IMR-90 (cell line): ENCODE measurements at regions not wholly inside any gene's neighbourhood (a gene's known extent, or its start where the extent isn't known, plus 50 kb on each side); places are given as distances from the start of the nearest gene placed in this dataset.

Experiments
- ATAC-seq: fragments of 200-7000 bp; cut with Tn5 transposase; 2 replicates; pipeline ENCODE4 v1.9.1; 2020; ENCODE audit warnings: low read depth, mild to moderate bottlenecking, moderate library complexity
- BruUV-seq: library from RNA; stranded (reverse); fragments of 400-500 nt; replicated peaks from 2 replicates; lab custom pipeline; 2021; lab: Mats Ljungman, UMichigan
- CTCF ChIA-PET: fragments of 300-600 bp; formaldehyde crosslinking; extraction: SDS; loops from one replicate; lab custom pipeline; 2021; ENCODE audit warnings: antibody characterized with exemption; lab: Yijun Ruan, JAX
- POLR2A ChIA-PET: fragments of 300-600 bp; sonication (Branson Sonifier 250); formaldehyde crosslinking; loops from one replicate; lab custom pipeline; 2022; ENCODE audit warnings: antibody characterized with exemption; ENCODE audit not compliant: unreplicated experiment; lab: Charles Lee
- DNase-seq: peaks from one replicate; pipeline ENCODE4 v3.0.0; 2013
- H2AFZ ChIP-seq: replicated peaks from 2 replicates; pipeline ENCODE3; 2013; ENCODE audit warnings: low read length, mild to moderate bottlenecking; ENCODE audit not compliant: poor library complexity
- H2AK5ac ChIP-seq: 2 replicates; pipeline ENCODE4 v1.6.1; 2013; ENCODE audit warnings: low read depth, low read length, inconsistent platforms
- H2AK9ac ChIP-seq: replicated peaks from 2 replicates; pipeline ENCODE3; 2013; ENCODE audit warnings: mild to moderate bottlenecking, low read depth, low read length, moderate library complexity; ENCODE audit not compliant: poor library complexity
- H2BK120ac ChIP-seq: 2 replicates; pipeline ENCODE4 v1.6.1; 2013; ENCODE audit warnings: low read depth, low read length, inconsistent platforms
- H2BK15ac ChIP-seq: 3 replicates; pipeline ENCODE4 v1.6.1; 2013; ENCODE audit warnings: low read depth, low read length, inconsistent platforms
- H2BK20ac ChIP-seq: 2 replicates; pipeline ENCODE4 v1.6.1; 2013; ENCODE audit warnings: low read depth, mild to moderate bottlenecking, inconsistent platforms, low read length, moderate library complexity
- H2BK5ac ChIP-seq: 2 replicates; pipeline ENCODE4 v1.6.1; 2013; ENCODE audit warnings: mild to moderate bottlenecking, low read depth, low read length, inconsistent platforms; ENCODE audit not compliant: poor library complexity, severe bottlenecking
- H3K14ac ChIP-seq: replicated peaks from 2 replicates; pipeline ENCODE4 v1.6.1; 2013; ENCODE audit warnings: low read depth, low read length, inconsistent platforms
- H3K18ac ChIP-seq: 2 replicates; pipeline ENCODE4 v1.6.1; 2013; ENCODE audit warnings: low read depth, low read length, control low read depth
- H3K23ac ChIP-seq: 2 replicates; pipeline ENCODE4 v1.6.1; 2013; ENCODE audit warnings: low read depth, low read length, inconsistent platforms
- H3K27ac ChIP-seq: 2 replicates; pipeline ENCODE4 v1.5.1; 2013; ENCODE audit warnings: mild to moderate bottlenecking, control low read depth, low read length; ENCODE audit not compliant: insufficient read depth
- H3K27me3 ChIP-seq: 2 replicates; pipeline ENCODE4 v1.6.1; 2013; ENCODE audit warnings: low read length; ENCODE audit not compliant: control insufficient read depth, insufficient read depth
- H3K36me3 ChIP-seq: 2 replicates; pipeline ENCODE4 v1.6.1; 2013; ENCODE audit warnings: low read length, mixed read lengths; ENCODE audit not compliant: control insufficient read depth, insufficient read depth
- H3K4ac ChIP-seq: 2 replicates; pipeline ENCODE4 v1.6.1; 2013; ENCODE audit warnings: low read depth, low read length, inconsistent platforms
- H3K4me1 ChIP-seq: 2 replicates; pipeline ENCODE4 v1.6.1; 2013; ENCODE audit warnings: low read length, mixed read lengths; ENCODE audit not compliant: control insufficient read depth, insufficient read depth
- H3K4me2 ChIP-seq: 2 replicates; pipeline ENCODE4 v1.6.1; 2013; ENCODE audit warnings: low read depth, mild to moderate bottlenecking, control low read depth, low read length, moderate library complexity
- H3K4me3 ChIP-seq: 2 replicates; pipeline ENCODE4 v1.5.1; 2013; ENCODE audit warnings: low read depth, mild to moderate bottlenecking, control low read depth, low read length, moderate library complexity; ENCODE audit not compliant: insufficient read depth
- H3K56ac ChIP-seq: 2 replicates; pipeline ENCODE4 v1.6.1; 2013; ENCODE audit warnings: low read length, inconsistent platforms; ENCODE audit not compliant: insufficient read depth; ENCODE audit errors: extremely low read depth
- H3K79me1 ChIP-seq, 2 experiments: 2 replicates each; pipeline ENCODE4 v1.6.1; 2013; ENCODE audit warnings: low read length in 2 of 2, inconsistent platforms in 1 of 2, low read depth in 1 of 2
- H3K9ac ChIP-seq: 2 replicates; pipeline ENCODE4 v1.6.1; 2013; ENCODE audit warnings: low read depth, low read length, control low read depth
- H3K9me1 ChIP-seq: 2 replicates; pipeline ENCODE4 v1.6.1; 2013; ENCODE audit warnings: low read length, inconsistent platforms; ENCODE audit not compliant: insufficient read depth
- H3K9me3 ChIP-seq: 2 replicates; pipeline ENCODE4 v1.6.1; 2013; ENCODE audit warnings: low read length; ENCODE audit not compliant: control insufficient read depth, insufficient read depth
- H4K20me1 ChIP-seq: 2 replicates; pipeline ENCODE4 v1.6.1; 2013; ENCODE audit warnings: low read length, inconsistent platforms; ENCODE audit not compliant: insufficient read depth
- H4K5ac ChIP-seq: 2 replicates; pipeline ENCODE4 v1.6.1; 2013; ENCODE audit warnings: mild to moderate bottlenecking, low read depth, low read length, control low read depth
- H4K8ac ChIP-seq, 2 experiments: 2 replicates each; pipeline ENCODE4 v1.6.1; 2013; ENCODE audit warnings: low read depth in 2 of 2, low read length in 2 of 2, control low read depth in 1 of 2, inconsistent platforms in 1 of 2
- H4K91ac ChIP-seq: 2 replicates; pipeline ENCODE4 v1.6.1; 2013; ENCODE audit warnings: low read depth, low read length, inconsistent platforms; ENCODE audit not compliant: insufficient read depth
- BHLHE40 ChIP-seq: fragments of 150-350 bp; IDR thresholded peaks from 2 replicates; pipeline ENCODE4 v1.6.1; 2016; ENCODE audit warnings: mild to moderate bottlenecking, low read depth, low read length
- CEBPB ChIP-seq: IDR thresholded peaks from 2 replicates; pipeline ENCODE4 v1.6.1; 2012; ENCODE audit warnings: low read depth, low read length, improper control_type of control experiment
- CHD1 ChIP-seq: IDR thresholded peaks from 2 replicates; pipeline ENCODE4 v1.6.1; 2012; ENCODE audit warnings: low read depth, low read length, improper control_type of control experiment
- FOS ChIP-seq: fragments of 150-350 bp; IDR thresholded peaks from 2 replicates; pipeline ENCODE4 v1.6.1; 2016; ENCODE audit warnings: low read depth, low read length
- MAFK ChIP-seq: IDR thresholded peaks from 2 replicates; pipeline ENCODE4 v1.6.1; 2012; ENCODE audit warnings: low read depth, low read length, improper control_type of control experiment
- MAZ ChIP-seq: IDR thresholded peaks from 2 replicates; pipeline ENCODE4 v1.6.1; 2012; ENCODE audit warnings: low read depth, mild to moderate bottlenecking, low read length, improper control_type of control experiment, moderate library complexity, borderline replicate concordance
- MXI1 ChIP-seq: IDR thresholded peaks from 2 replicates; pipeline ENCODE4 v1.6.1; 2012; ENCODE audit warnings: low read depth, mild to moderate bottlenecking, low read length, moderate library complexity, borderline replicate concordance
- NFE2L2 ChIP-seq: fragments of 150-350 bp; IDR thresholded peaks from 2 replicates; pipeline ENCODE4 v1.6.1; 2016; ENCODE audit warnings: low read depth, mild to moderate bottlenecking, low read length
- POLR2A ChIP-seq: IDR thresholded peaks from 2 replicates; pipeline ENCODE4 v1.6.1; 2012; ENCODE audit warnings: mild to moderate bottlenecking, low read depth, low read length
- RAD21 ChIP-seq: IDR thresholded peaks from 2 replicates; pipeline ENCODE4 v1.6.1; 2012; ENCODE audit warnings: low read length, improper control_type of control experiment
- RCOR1 ChIP-seq: IDR thresholded peaks from 2 replicates; pipeline ENCODE4 v1.6.1; 2012; ENCODE audit warnings: mild to moderate bottlenecking, low read length, improper control_type of control experiment; ENCODE audit not compliant: insufficient replicate concordance
- RFX5 ChIP-seq: IDR thresholded peaks from 2 replicates; pipeline ENCODE4 v1.8.0; 2012; ENCODE audit warnings: low read depth, mild to moderate bottlenecking, low read length, moderate library complexity
- SMC3 ChIP-seq: fragments of 150-350 bp; IDR thresholded peaks from 2 replicates; pipeline ENCODE4 v1.6.1; 2016; ENCODE audit warnings: low read depth, mild to moderate bottlenecking, antibody characterized with exemption, low read length, moderate library complexity
- WGBS, 2 experiments: methylation state at CpG; one replicate each; pipeline versions ENCODE4 v1.1.5 to v1.1.7; 2013; ENCODE audit warnings: missing lambda C conversion rate in 2 of 2; ENCODE audit not compliant: insufficient read length in 1 of 2; ENCODE audit errors: extremely low coverage in 2 of 2; 5-methylcytosine and 5-hydroxymethylcytosine counted together
- dilution Hi-C: fragments of 300-500 bp; cut with HindIII; formaldehyde crosslinking; loops from one replicate; pipeline ENCODE4 v1.14.3; 2018; ENCODE audit warnings: low sequenced_read_pairs; ENCODE audit not compliant: unreplicated experiment
- in situ Hi-C: fragments of 300-500 bp; cut with MboI; formaldehyde crosslinking; loops from 3 replicates; pipeline ENCODE4 v1.14.3; 2019; ENCODE audit warnings: low sequenced_read_pairs, inconsistent platforms, mixed read lengths
- intact Hi-C: fragments of 100-400 bp; cut with micrococcal nuclease; formaldehyde crosslinking; loops from 2 replicates; pipeline ENCODE4 v1.10.0; 2022
- TF ChIP-seq, protein P1 (sequence below): fragments of 150-350 bp; IDR thresholded peaks from 2 replicates; pipeline ENCODE4 v1.6.1; 2016; ENCODE audit warnings: low read depth, mild to moderate bottlenecking, low read length, moderate library complexity, borderline replicate concordance
- TF ChIP-seq, protein P2 (sequence below): fragments of 150-350 bp; IDR thresholded peaks from 2 replicates; pipeline ENCODE4 v1.6.1; 2017; ENCODE audit warnings: mild to moderate bottlenecking, antibody characterized with exemption, low read length, low read depth
- TF ChIP-seq, protein P3 (sequence below): conservative IDR thresholded peaks from 2 replicates; pipeline ENCODE4 v1.5.1; 2012; ENCODE audit warnings: mild to moderate bottlenecking, low read depth, low read length, improper control_type of control experiment

DNA sequence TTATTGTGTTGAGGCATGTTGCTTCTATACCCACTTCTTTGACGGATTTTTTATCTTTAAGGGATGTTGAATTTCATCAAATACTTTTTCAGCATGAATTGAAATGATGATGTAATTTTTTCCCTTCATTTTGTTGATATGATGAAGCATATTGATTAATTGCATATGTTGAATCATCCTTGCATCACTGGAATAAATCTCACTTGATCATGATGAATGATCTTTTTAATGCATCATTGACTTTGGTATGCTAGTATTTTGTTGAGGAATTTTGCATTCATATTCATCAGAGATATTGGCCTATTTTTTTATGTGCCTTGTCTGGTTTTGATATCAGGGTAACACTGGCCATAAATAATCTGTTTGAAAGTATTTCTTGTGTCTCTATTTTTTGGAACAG lies 754.7 kb downstream of the KCTD8 start:
- no CpG with 5 or more reads among the region's 1 CpG for WGBS, 2 experiments
- no peak overlapping the region for H3K9ac ChIP-seq
- no peaks in the 10 kb centered on the region for H3K9me1 ChIP-seq
- H4K91ac ChIP-seq: no peak overlapping the region
- H2BK5ac ChIP-seq: no peak overlapping the region
- H2BK20ac ChIP-seq: no peak overlapping the region
- intact Hi-C loops (no loop called here), dilution Hi-C loops (no loop called here), in situ Hi-C loops (no loop called here)
- H3K18ac ChIP-seq: no peak overlapping the region
- H3K14ac ChIP-seq: no peak overlapping the region
- no peak overlapping the region for H4K8ac ChIP-seq
- no peak overlapping the region for H3K23ac ChIP-seq
- H3K36me3 ChIP-seq: no peaks in the 10 kb centered on the region
- no peak overlapping the region for H2BK15ac ChIP-seq
- ATAC-seq (no peak), DNase-seq (no peak)
- no peak overlapping the region for H3K56ac ChIP-seq
- H3K4me3 ChIP-seq: no peak overlapping the region
- ChIA-PET CTCF (no interaction called here), POLR2A (no interaction called here)
- no peak overlapping the region for H3K27ac ChIP-seq
- no peak overlapping the region for H2AK9ac ChIP-seq
- H3K4me2 ChIP-seq: no peak overlapping the region
- TF ChIP-seq MXI1 (no peak), MAZ (no peak), NFE2L2 (no peak), RFX5 (no peak), POLR2A (no peak), RAD21 (no peak), BHLHE40 (no peak), SMC3 (no peak), RCOR1 (no peak), CEBPB (no peak), FOS (no peak), MAFK (no peak), CHD1 (no peak)
- TF ChIP-seq, protein P1, sequence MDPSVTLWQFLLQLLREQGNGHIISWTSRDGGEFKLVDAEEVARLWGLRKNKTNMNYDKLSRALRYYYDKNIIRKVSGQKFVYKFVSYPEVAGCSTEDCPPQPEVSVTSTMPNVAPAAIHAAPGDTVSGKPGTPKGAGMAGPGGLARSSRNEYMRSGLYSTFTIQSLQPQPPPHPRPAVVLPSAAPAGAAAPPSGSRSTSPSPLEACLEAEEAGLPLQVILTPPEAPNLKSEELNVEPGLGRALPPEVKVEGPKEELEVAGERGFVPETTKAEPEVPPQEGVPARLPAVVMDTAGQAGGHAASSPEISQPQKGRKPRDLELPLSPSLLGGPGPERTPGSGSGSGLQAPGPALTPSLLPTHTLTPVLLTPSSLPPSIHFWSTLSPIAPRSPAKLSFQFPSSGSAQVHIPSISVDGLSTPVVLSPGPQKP: no peak
- TF ChIP-seq, protein P2, sequence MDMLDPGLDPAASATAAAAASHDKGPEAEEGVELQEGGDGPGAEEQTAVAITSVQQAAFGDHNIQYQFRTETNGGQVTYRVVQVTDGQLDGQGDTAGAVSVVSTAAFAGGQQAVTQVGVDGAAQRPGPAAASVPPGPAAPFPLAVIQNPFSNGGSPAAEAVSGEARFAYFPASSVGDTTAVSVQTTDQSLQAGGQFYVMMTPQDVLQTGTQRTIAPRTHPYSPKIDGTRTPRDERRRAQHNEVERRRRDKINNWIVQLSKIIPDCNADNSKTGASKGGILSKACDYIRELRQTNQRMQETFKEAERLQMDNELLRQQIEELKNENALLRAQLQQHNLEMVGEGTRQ: no peak
- TF ChIP-seq, protein P3, sequence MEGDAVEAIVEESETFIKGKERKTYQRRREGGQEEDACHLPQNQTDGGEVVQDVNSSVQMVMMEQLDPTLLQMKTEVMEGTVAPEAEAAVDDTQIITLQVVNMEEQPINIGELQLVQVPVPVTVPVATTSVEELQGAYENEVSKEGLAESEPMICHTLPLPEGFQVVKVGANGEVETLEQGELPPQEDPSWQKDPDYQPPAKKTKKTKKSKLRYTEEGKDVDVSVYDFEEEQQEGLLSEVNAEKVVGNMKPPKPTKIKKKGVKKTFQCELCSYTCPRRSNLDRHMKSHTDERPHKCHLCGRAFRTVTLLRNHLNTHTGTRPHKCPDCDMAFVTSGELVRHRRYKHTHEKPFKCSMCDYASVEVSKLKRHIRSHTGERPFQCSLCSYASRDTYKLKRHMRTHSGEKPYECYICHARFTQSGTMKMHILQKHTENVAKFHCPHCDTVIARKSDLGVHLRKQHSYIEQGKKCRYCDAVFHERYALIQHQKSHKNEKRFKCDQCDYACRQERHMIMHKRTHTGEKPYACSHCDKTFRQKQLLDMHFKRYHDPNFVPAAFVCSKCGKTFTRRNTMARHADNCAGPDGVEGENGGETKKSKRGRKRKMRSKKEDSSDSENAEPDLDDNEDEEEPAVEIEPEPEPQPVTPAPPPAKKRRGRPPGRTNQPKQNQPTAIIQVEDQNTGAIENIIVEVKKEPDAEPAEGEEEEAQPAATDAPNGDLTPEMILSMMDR: no peak
- no peak overlapping the region for H3K4ac ChIP-seq
- no peaks in the 10 kb centered on the region for H4K20me1 ChIP-seq
- no peaks in the 10 kb centered on the region for H3K4me1 ChIP-seq
- H2BK120ac ChIP-seq: no peak overlapping the region
- BruUV-seq: no TSS peak
- H2AFZ ChIP-seq: no peak overlapping the region
- H3K79me1 ChIP-seq: no peaks in the 10 kb centered on the region
- H4K5ac ChIP-seq: no peak overlapping the region
- H3K27me3 ChIP-seq: no peaks in the 10 kb centered on the region
- 0 out of 2 replicates have a peak, but pooled peaks cover 2% of the 10 kb centered on the region for H3K9me3 ChIP-seq
- no peak overlapping the region for H2AK5ac ChIP-seq
